Cardiac fibroblast (primary cell): ENCODE measurements at regions not wholly inside any gene's neighbourhood (a gene's known extent, or its start where the extent isn't known, plus 50 kb on each side); places are given as distances from the start of the nearest gene placed in this dataset.

Source experiments
- DNase-seq, 2 donors: peaks; one replicate each; pipeline versions ENCODE4 v3.0.0 to v3.0.0-alpha.2; 2010; ENCODE audit warnings: low read depth in 2 of 2
- H3K4me3 ChIP-seq, 2 donors: replicated peaks in 1 of 2; 1 replicate in 1 of 2; 2 replicates in 1 of 2; pipeline ENCODE4 v1.5.1; 2011; ENCODE audit warnings: low read depth in 2 of 2, low read length in 2 of 2, mild to moderate bottlenecking in 2 of 2, moderate library complexity in 1 of 2
- TF ChIP-seq, protein P1 (sequence below): IDR thresholded peaks from one replicate; pipeline ENCODE4 v1.5.1; 2011; ENCODE audit warnings: low read depth, mild to moderate bottlenecking, low read length, inconsistent platforms

DNA sequence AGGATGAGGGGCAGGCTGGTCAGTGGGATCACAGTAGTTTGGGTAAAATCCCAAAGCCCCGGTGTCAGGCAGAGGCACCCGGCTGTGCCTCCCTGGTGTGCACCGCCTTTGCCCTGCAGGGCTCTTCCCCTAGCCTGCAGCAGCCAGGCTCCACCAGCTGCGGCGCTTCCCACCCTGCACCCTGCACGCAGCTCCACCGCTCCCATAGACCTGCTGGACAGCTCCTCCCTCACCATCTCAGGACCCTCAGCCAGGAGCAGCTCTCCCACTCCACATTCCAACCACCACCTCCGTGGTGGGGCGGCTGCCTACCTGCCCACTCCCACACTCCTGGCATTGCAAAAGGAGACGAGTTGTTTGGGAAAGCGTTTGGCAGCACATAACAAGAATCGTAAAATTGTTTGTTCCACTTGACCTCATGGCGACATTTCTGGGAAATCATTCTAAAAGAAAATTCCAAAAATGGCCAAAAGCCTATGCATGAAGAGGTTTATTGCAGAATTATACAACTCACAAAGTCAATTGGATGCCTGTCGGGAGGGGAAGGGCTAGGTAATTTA is 287.4 kb upstream of the HDAC4 start:
- TF ChIP-seq, protein P1, sequence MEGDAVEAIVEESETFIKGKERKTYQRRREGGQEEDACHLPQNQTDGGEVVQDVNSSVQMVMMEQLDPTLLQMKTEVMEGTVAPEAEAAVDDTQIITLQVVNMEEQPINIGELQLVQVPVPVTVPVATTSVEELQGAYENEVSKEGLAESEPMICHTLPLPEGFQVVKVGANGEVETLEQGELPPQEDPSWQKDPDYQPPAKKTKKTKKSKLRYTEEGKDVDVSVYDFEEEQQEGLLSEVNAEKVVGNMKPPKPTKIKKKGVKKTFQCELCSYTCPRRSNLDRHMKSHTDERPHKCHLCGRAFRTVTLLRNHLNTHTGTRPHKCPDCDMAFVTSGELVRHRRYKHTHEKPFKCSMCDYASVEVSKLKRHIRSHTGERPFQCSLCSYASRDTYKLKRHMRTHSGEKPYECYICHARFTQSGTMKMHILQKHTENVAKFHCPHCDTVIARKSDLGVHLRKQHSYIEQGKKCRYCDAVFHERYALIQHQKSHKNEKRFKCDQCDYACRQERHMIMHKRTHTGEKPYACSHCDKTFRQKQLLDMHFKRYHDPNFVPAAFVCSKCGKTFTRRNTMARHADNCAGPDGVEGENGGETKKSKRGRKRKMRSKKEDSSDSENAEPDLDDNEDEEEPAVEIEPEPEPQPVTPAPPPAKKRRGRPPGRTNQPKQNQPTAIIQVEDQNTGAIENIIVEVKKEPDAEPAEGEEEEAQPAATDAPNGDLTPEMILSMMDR, result no peak
- no peak for DNase-seq
- no peak overlapping the region for H3K4me3 ChIP-seq

DNA sequence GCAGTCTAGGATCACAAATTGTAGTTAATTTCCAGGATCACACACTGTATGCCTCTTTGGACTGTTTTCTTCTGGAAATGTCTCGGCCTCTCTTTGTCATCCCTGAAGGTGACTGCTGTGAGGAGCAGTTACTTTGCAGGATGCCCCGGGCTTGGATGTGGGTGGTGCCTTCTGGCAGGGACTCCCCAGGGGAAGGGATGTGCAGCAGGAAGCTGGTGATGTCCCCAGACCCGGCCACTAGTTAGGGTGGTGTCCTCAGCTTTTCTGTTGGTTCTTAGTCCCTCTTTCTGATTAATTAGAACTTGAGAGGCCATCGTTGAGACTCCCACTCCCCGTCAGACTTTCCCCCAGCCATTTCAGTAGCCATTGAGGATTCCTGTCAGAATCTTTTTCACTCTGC is 286.6 kb upstream of the HDAC4 start:
- no peak for DNase-seq
- TF ChIP-seq, protein P1, result no peak
- H3K4me3 ChIP-seq, result no peak overlapping the region

DNA sequence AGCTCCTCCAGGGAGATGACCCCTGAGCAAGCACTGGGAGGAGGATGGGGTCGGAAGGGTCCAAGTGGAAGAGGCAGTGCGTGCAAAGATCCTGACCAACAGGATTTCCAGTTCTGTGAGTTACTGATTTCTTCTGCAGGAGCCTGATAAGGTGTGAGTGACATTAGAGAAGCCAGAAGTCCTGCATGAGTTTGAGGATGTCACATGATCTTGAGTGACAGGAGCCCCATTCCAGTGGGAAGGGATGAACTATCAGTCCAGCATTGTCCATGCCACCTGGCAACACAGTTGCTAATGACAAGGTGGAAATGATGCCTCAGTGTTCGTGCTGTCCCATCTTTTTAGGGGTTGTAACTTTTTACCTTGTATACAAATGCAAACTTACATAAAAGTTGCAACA is 285.1 kb upstream of the HDAC4 start:
- H3K4me3 ChIP-seq, result no peak overlapping the region
- TF ChIP-seq, protein P1, result no peak
- DNase-seq, result no peak

DNA sequence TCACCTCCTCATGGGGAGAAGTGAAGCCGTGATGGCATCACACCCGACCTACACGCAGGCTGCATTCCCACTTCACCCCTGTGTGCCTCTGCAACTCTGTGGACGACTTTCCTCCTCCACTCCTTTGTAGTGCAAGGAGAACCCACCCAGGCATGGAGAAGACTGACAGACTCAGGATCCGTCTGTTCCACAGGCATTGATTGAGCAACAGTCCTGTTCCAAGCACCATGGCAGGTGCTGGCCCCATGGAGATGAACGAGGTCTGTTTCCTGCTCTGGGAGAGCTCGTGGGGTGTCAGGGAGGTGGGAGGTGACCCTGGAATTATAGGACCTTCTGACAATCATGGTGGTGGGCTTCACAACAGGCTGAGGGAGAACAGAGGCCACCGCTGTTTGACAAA is 284.7 kb upstream of the HDAC4 start:
- DNase-seq, result no peak
- TF ChIP-seq, protein P1, result no peak
- no peak overlapping the region for H3K4me3 ChIP-seq

DNA sequence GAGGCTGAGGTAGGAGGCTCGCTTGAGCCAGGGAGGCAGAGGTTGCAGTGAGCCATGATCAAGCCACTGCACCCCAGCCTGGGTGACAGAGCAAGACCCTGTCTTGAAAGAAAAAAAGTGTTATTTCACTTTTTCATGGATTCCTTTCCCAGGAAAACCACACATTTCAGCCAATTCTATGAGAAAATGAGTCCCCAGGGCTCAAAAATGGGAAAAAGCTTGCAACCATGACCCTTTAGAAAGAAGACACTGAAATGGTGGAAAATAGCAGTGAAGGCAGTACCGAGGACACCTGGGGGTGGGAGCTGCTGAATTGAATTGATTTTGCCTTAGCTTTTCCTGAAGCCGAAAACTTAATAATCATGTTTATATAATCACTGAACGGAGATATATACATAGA is 284.2 kb upstream of the HDAC4 start:
- DNase-seq, result no peak
- H3K4me3 ChIP-seq, result no peak overlapping the region
- TF ChIP-seq, protein P1, result no peak

DNA sequence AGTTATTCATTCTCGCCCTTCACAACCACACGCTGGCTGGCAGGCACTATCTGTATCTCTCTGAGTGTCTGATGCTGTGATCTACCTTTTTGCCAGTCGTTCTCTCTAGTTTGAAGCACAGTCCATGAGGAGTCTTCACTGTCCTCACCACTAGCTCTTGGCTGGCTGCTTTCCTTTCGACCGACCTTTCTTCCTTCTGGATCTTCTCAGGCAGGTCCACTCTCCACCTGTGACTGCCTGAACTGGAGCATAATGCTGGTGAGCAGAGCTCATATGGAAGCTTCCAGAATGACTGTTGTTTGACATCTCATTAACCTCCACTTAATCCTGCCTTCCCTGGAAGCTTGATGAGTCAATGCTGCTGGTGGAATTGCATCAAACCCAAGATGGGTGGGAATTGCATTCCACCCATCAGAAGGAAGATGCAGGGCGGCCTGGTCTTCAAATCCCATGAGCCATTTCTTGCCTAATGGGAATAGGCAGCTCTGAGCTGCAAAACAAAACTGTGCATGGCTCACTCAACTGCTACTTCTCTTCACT is 283.5 kb upstream of the HDAC4 start:
- TF ChIP-seq, protein P1, result no peak
- no peak for DNase-seq
- no peak overlapping the region for H3K4me3 ChIP-seq

DNA sequence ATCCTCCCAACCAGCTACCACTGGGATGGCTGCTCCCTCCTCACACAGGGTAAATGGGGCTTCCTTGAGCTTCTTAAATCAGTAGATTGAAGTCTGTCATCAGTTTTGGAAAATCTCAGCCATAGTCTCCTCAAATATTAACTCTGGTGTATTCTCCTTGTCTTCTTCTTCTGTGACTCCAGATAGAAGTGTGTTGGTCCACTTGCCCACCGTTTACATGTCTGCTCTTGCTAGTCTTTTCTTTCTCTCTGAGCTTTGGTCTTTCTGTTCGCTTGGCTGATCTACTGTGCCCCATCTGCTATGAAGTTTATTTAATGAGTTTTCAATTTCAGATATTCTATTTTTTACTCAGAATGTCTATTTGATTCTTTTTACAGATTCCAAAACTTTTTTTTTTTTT is 281.7 kb upstream of the HDAC4 start:
- TF ChIP-seq, protein P1, result no peak

More for the DNA sequence above, 281.7 kb upstream of the HDAC4 start:
- DNase-seq, result no peak
- no peak overlapping the region for H3K4me3 ChIP-seq
